Cardiac fibroblast (primary cell): ENCODE measurements at regions not wholly inside any gene's neighbourhood (a gene's known extent, or its start where the extent isn't known, plus 50 kb on each side); places are given as distances from the start of the nearest gene placed in this dataset.
A peak's percentile ranks its signal among the peaks of the same experiment; 100 is the strongest.

ENCODE experiments used
- DNase-seq, 2 donors: peaks; one replicate each; pipeline versions ENCODE4 v3.0.0 to v3.0.0-alpha.2; 2010; ENCODE audit warnings: low read depth in 2 of 2
- H3K4me3 ChIP-seq, 2 donors: replicated peaks in 1 of 2; 1 replicate in 1 of 2; 2 replicates in 1 of 2; pipeline ENCODE4 v1.5.1; 2011; ENCODE audit warnings: low read depth in 2 of 2, low read length in 2 of 2, mild to moderate bottlenecking in 2 of 2, moderate library complexity in 1 of 2
- CTCF ChIP-seq: IDR thresholded peaks from one replicate; pipeline ENCODE4 v1.5.1; 2011; ENCODE audit warnings: low read depth, mild to moderate bottlenecking, low read length, inconsistent platforms

GRCh38 chr5:169512385-169512784, 71.2 kb upstream of the SPDL1 start:
- TF ChIP-seq CTCF: no peak
- DNase-seq: no peak
- no peak overlapping the region for H3K4me3 ChIP-seq

- DNase-seq: no peak
- H3K4me3 ChIP-seq: no peak overlapping the region
- TF ChIP-seq CTCF: peak; percentile 23
Measured at GRCh38 chr5:169511708-169512107, 71.9 kb upstream of the SPDL1 start.

GRCh38 chr5:169507051-169507450, 76.5 kb upstream of the SPDL1 start:
- no peak overlapping the region for H3K4me3 ChIP-seq
- peak in 1 of 2 donors; percentile 29 for DNase-seq
- TF ChIP-seq CTCF: no peak

GRCh38 chr5:169503886-169504285, 79.7 kb upstream of the SPDL1 start:
- DNase-seq: no peak
- TF ChIP-seq CTCF: no peak
- H3K4me3 ChIP-seq: no peak overlapping the region

- H3K4me3 ChIP-seq: no peak overlapping the region
- no peak for TF ChIP-seq CTCF
- DNase-seq: no peak
Measured at GRCh38 chr5:169499990-169500505, 83.5 kb upstream of the SPDL1 start.

GRCh38 chr5:169496878-169497277, 86.7 kb upstream of the SPDL1 start:
- DNase-seq: no peak
- H3K4me3 ChIP-seq: no peak overlapping the region
- TF ChIP-seq CTCF: no peak

- no peak for TF ChIP-seq CTCF
- H3K4me3 ChIP-seq: no peak overlapping the region
- DNase-seq: no peak
Measured at GRCh38 chr5:169494941-169495548, 88.5 kb upstream of the SPDL1 start.
